MCF 10A (cell line): ENCODE measurements at regions not wholly inside any gene's neighbourhood (a gene's known extent, or its start where the extent isn't known, plus 50 kb on each side); places are given as distances from the start of the nearest gene placed in this dataset.

Source experiments
- BruUV-seq: library from RNA; stranded (reverse); fragments of 400-500 nt; replicated peaks from 2 replicates; lab custom pipeline; 2021; lab: Mats Ljungman, UMichigan
- CTCF ChIA-PET: fragments of 300-600 bp; sonication (Branson Sonifier 250); formaldehyde crosslinking; extraction: SDS; loops from one replicate; lab custom pipeline; 2021; ENCODE audit warnings: antibody characterized with exemption, inconsistent platforms; lab: Yijun Ruan, JAX
- POLR2A ChIA-PET: fragments of 300-600, 350-650 bp; sonication (Branson Sonifier 250); formaldehyde crosslinking; extraction: SDS; loops from one replicate; lab custom pipeline; 2020; ENCODE audit warnings: antibody characterized with exemption, inconsistent platforms; lab: Yijun Ruan, JAX
- DNase-seq: peaks from one replicate; pipeline ENCODE4 v3.0.0-alpha.2; 2018; ENCODE audit not compliant: unreplicated experiment
- H3K27ac Mint-ChIP-seq: one replicate; pipeline ENCODE4 v1.8.0; 2022; ENCODE audit warnings: mild to moderate bottlenecking, low read depth, mixed read lengths; ENCODE audit not compliant: unreplicated experiment
- H3K27me3 Mint-ChIP-seq: one replicate; pipeline ENCODE4 v1.8.0; 2022; ENCODE audit warnings: mixed read lengths; ENCODE audit not compliant: insufficient read depth, unreplicated experiment
- H3K36me3 Mint-ChIP-seq: one replicate; pipeline ENCODE4 v1.8.0; 2022; ENCODE audit warnings: mild to moderate bottlenecking, moderate library complexity, mixed read lengths; ENCODE audit not compliant: insufficient read depth, unreplicated experiment
- H3K4me1 Mint-ChIP-seq: one replicate; pipeline ENCODE4 v1.8.0; 2022; ENCODE audit warnings: mixed read lengths; ENCODE audit not compliant: insufficient read depth, unreplicated experiment
- H3K4me3 Mint-ChIP-seq: one replicate; pipeline ENCODE4 v1.8.0; 2022; ENCODE audit warnings: mild to moderate bottlenecking, moderate library complexity, mixed read lengths; ENCODE audit not compliant: unreplicated experiment
- H3K9me3 Mint-ChIP-seq: one replicate; pipeline ENCODE4 v1.8.0; 2022; ENCODE audit warnings: mixed read lengths; ENCODE audit not compliant: unreplicated experiment
- intact Hi-C: fragments of 100-400 bp; cut with micrococcal nuclease; formaldehyde crosslinking; loops from 2 replicates; pipeline ENCODE4 v1.14.1; 2022
- TF ChIP-seq, protein P1 (sequence below): fragments of 200-600 bp; IDR thresholded peaks from one replicate; pipeline ENCODE4 v1.8.0; 2022; ENCODE audit warnings: antibody characterized with exemption, mild to moderate bottlenecking; ENCODE audit not compliant: unreplicated experiment

GRCh38 chr4:174438711-174439110 is 83.6 kb downstream of the HPGD start:
- H3K9me3 Mint-ChIP-seq, result no peaks in the 10 kb centered on the region
- no peak for DNase-seq
- H3K4me1 Mint-ChIP-seq, result peaks cover 15% of the 10 kb centered on the region
- CTCF ChIA-PET, result interaction anchor here (0.7 kb wide), 1 partner anchor 9 kb away, joined by 4 read pairs; no protein-coding TSS in a partner anchor
- no peak overlapping the region for H3K27ac Mint-ChIP-seq
- POLR2A ChIA-PET, result interaction anchor here (0.6 kb wide), 1 partner anchor 176 kb away, joined by 3 read pairs; no protein-coding TSS in a partner anchor
- H3K36me3 Mint-ChIP-seq, result no peaks in the 10 kb centered on the region
- no peak overlapping the region for H3K4me3 Mint-ChIP-seq
- intact Hi-C loops, result no loop called here
- BruUV-seq, result no TSS peak
- H3K27me3 Mint-ChIP-seq, result no peaks in the 10 kb centered on the region
- TF ChIP-seq, protein P1, sequence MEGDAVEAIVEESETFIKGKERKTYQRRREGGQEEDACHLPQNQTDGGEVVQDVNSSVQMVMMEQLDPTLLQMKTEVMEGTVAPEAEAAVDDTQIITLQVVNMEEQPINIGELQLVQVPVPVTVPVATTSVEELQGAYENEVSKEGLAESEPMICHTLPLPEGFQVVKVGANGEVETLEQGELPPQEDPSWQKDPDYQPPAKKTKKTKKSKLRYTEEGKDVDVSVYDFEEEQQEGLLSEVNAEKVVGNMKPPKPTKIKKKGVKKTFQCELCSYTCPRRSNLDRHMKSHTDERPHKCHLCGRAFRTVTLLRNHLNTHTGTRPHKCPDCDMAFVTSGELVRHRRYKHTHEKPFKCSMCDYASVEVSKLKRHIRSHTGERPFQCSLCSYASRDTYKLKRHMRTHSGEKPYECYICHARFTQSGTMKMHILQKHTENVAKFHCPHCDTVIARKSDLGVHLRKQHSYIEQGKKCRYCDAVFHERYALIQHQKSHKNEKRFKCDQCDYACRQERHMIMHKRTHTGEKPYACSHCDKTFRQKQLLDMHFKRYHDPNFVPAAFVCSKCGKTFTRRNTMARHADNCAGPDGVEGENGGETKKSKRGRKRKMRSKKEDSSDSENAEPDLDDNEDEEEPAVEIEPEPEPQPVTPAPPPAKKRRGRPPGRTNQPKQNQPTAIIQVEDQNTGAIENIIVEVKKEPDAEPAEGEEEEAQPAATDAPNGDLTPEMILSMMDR, result no peak

GRCh38 chr4:174437749-174438148 is 84.5 kb downstream of the HPGD start:
- TF ChIP-seq, protein P1, result no peak
- POLR2A ChIA-PET, result interaction anchor here (1.8 kb wide), 1 partner anchor 14 kb away, joined by 6 read pairs; no protein-coding TSS in a partner anchor
- Mint-ChIP-seq H3K27me3 (no peaks in the 10 kb centered on the region), H3K9me3 (no peaks in the 10 kb centered on the region), H3K36me3 (no peaks in the 10 kb centered on the region), H3K27ac (peak overlapping the region; percentile 55), H3K4me3 (no peak overlapping the region), H3K4me1 (peaks cover 15% of the 10 kb centered on the region)
- DNase-seq, result no peak
- CTCF ChIA-PET, result no interaction called here
- BruUV-seq, result no TSS peak
- intact Hi-C loops, result no loop called here

DNA sequence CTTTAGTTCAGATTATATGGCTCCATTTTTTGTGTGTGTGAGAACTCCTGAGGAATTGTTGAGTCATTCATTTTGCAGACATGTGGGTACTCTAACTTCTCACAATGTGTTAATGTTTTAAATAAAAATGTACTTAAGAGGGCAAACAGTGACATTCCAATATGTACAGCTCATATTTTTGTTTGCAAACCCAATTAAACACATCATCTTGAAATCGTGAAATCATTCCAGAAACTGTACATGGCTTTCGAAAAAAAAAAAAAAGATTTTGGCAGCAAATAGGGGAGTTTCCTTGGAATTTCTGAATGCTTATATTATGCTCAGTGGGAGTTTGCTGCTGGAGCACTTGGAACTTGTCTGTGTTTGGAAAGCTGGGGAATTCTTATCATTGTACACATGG is 85.0 kb downstream of the HPGD start:
- Mint-ChIP-seq H3K27me3 (no peaks in the 10 kb centered on the region), H3K27ac (peak overlapping the region; percentile 55), H3K36me3 (no peaks in the 10 kb centered on the region), H3K9me3 (no peaks in the 10 kb centered on the region), H3K4me3 (no peak overlapping the region), H3K4me1 (peaks cover 15% of the 10 kb centered on the region)
- TF ChIP-seq, protein P1, result no peak
- peak; percentile 81 for DNase-seq
- CTCF ChIA-PET, result no interaction called here
- intact Hi-C loops, result no loop called here
- POLR2A ChIA-PET, result interaction anchor here (0.7 to 1.8 kb wide), 3 partner anchors 12 to 364 kb away, joined by 3 to 6 read pairs (median 3); no protein-coding TSS in a partner anchor
- BruUV-seq, result no TSS peak

- TF ChIP-seq, protein P1, result no peak
- Mint-ChIP-seq H3K4me1 (peaks cover 15% of the 10 kb centered on the region), H3K9me3 (no peaks in the 10 kb centered on the region), H3K27me3 (no peaks in the 10 kb centered on the region), H3K4me3 (no peak overlapping the region), H3K27ac (no peak overlapping the region), H3K36me3 (no peaks in the 10 kb centered on the region)
- BruUV-seq, result no TSS peak
- DNase-seq, result no peak
- POLR2A ChIA-PET, result interaction anchor here (0.7 to 1.8 kb wide), 3 partner anchors 12 to 30 kb away, joined by 3 to 6 read pairs (median 3); no protein-coding TSS in a partner anchor
- intact Hi-C loops, result no loop called here
- CTCF ChIA-PET, result no interaction called here
These were observed 85.9 kb downstream of the HPGD start for GRCh38 chr4:174436377-174436776.
